Omental fat pad (tissue), 3 donors: ENCODE measurements at regions not wholly inside any gene's neighbourhood (a gene's known extent, or its start where the extent isn't known, plus 50 kb on each side); places are given as distances from the start of the nearest gene placed in this dataset.
"Not testable (repeated sequence)": the region's sequence is repeated elsewhere in the genome, so short reads cannot be mapped to it uniquely, and the experiment has no call there.

Experiments used
- ATAC-seq: fragments of 150-250 bp; one replicate; pipeline ENCODE4 v1.9.1; 2016; ENCODE audit warnings: mild to moderate bottlenecking, moderate library complexity; ENCODE audit not compliant: low FRiP score
- DNase-seq: peaks from one replicate; pipeline ENCODE4 v3.0.0-alpha.2; 2019; ENCODE audit warnings: low spot score
- TF ChIP-seq, protein P1 (sequence below), 3 donors: fragments of 450-650 bp; IDR thresholded peaks; one replicate each; pipeline ENCODE4 v1.5.1; 2016 to 2017; ENCODE audit warnings: antibody characterized with exemption in 3 of 3, mild to moderate bottlenecking in 3 of 3, moderate library complexity in 2 of 3

DNA sequence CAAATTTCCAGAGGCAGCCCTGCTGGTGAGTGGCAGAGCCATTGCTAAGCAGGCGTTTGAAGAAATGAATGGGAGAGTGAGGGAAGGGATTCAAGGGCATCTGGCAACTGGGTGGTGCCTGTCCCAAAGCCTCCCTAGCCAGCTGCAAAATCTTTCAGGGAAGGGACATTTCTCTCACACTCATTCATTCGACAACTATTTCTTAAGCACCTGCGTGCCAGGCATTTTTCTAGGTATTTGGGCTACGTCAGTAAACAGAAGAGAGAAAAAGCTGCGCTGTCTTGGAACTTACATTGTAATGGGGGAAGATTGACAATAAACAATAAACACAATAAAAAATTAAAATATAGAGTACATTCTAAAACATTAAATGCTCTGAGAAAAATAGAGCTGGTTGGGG, 301.9 kb upstream of the USP24 start:
- no peak for DNase-seq
- no peak for ATAC-seq
- TF ChIP-seq, protein P1, sequence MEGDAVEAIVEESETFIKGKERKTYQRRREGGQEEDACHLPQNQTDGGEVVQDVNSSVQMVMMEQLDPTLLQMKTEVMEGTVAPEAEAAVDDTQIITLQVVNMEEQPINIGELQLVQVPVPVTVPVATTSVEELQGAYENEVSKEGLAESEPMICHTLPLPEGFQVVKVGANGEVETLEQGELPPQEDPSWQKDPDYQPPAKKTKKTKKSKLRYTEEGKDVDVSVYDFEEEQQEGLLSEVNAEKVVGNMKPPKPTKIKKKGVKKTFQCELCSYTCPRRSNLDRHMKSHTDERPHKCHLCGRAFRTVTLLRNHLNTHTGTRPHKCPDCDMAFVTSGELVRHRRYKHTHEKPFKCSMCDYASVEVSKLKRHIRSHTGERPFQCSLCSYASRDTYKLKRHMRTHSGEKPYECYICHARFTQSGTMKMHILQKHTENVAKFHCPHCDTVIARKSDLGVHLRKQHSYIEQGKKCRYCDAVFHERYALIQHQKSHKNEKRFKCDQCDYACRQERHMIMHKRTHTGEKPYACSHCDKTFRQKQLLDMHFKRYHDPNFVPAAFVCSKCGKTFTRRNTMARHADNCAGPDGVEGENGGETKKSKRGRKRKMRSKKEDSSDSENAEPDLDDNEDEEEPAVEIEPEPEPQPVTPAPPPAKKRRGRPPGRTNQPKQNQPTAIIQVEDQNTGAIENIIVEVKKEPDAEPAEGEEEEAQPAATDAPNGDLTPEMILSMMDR (IDR thresholded peaks at IDR 0.05) = no peak

DNA sequence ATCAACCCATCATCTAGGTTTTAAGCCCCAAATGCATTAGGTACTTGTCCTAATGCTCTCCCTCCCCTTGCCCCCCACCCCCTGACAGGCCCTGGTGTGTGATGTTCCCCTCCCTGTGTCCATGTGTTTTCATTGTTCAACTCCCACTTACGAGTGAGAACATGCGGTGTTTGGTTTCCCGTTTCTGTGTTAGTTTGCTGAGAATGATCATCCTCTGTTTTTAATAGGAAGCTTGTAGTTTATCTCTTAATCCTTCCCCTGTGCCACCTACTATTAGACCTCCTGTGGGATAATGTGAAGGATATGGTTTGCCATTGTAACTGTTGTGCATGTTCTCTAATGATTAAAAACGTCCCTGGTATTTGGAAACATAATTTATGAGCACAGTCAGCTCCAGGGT, 299.4 kb upstream of the USP24 start:
- ATAC-seq, DNase-seq: not testable (repeated sequence)

DNA sequence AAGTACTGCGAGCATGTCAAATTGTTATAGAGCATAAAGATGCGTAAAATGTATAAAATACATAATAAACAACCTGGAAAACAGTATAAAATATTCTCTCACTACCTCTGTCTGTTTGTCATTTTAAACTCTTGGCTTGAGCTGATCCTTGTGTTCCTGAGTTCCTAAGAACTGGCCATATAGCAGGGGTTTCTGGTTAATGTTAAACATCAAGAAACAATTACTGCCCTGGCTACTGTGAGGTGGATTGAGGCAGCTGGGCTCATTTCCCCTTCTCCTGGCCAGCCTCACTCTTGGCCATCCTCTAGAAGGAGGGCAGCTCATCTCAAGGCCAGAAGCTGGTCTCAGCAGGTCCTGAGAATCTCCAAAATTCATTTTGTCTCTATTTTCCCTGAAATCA, 297.3 kb upstream of the USP24 start:
- ATAC-seq (no peak), DNase-seq (no peak)
- TF ChIP-seq, protein P1 (IDR thresholded peaks at IDR 0.05) = no peak

DNA sequence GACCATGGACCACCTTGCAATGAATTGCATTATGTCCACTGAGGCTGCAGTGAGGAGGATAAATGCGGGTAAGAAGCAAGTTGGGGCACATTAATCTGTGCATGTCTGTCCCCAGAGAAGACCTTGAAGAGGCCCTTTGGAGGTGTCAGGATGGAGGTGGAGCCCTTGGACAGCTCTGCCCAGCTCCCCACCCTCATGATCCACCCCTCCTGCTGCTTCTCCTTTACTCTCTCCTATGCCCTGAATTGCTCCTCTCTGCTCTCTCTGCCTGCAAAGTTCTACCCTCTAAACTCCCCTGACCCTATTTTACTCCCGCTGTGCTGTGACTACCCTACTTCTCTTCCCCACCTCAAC, 292.4 kb upstream of the USP24 start:
- TF ChIP-seq, protein P1 (IDR thresholded peaks at IDR 0.05) = no peak
- DNase-seq = no peak
- ATAC-seq = no peak

DNA sequence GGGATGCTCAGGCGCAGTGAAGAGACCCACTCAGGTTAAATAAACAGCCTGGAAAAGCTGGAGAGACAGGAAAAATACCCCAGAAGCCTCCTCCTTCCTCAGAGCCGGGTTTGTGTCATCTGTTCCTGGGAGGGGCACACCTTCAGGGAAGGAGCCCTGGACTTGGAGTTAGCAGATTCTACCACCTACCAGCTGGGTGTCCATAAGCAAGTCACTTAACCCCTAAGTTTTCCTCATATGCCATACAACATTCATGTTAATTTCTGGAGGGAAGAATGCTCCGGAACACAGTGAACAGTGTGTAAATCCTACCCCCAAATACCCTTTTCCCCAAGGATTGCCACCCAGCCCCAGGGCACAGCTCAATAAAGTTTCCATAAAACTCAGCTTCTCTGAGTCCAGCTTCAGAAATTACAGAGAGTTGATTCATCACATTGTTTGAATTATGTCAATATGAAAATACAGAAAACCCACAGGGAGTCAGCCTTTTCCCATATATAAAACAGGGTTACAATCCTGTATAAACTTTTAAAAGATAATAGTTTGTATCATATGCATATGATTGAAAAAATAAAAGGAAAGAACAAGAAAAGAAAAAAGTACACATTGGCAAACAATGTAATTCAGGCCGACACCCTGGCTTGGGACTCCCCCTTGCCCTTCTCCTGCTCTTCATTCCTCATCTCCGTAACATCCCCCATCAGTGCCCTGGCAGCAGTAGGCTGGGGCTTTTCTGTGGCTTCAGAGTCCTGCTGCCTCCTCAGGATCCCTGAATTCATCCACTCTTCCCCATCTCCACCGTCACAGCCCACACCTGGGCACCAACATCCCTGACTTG, 291.8 kb upstream of the USP24 start:
- no peak for DNase-seq
- TF ChIP-seq, protein P1 (IDR thresholded peaks at IDR 0.05) = no peak
- no peak for ATAC-seq

DNA sequence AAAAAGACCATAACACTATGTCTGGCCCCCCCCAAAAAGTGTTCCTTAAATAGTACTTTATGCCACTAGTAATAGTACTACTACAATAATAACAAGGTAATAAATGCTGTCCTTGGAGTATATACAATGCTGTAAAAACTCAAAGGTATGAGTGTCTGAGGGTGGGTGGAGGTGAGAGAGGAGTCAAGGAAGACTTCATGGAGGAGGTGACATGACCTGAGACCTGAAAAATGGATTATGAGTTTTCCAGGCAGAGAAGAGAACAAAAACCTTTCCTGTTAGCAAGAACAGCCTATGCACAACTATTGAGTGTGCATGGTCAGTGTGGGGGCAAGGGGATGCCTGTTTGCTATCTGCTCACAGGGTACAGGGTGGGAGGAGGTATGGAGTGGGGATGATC, 290.2 kb upstream of the USP24 start:
- ATAC-seq (no peak), DNase-seq (no peak)
- TF ChIP-seq, protein P1 (IDR thresholded peaks at IDR 0.05) = no peak

DNA sequence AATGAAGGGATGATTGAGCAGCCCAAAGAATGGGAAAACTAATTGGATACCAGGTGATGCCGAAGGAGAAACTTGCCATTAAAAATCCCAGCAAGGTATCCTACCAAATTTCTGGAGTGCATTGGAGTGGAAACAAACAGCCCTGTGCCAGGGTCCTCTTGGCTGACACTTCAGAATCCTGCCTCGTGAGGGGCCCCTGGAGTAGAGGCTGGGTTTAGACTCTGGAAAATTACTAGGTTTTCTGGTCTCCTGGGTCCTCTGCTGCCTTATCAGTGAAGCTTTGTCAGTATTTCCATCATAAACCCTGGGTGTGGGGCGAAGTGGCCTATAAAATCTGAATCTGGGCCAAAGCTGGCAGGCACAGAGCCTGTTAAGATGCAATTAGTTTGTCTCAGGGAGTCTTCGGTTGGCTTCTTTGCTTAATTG, 289.2 kb upstream of the USP24 start:
- ATAC-seq (no peak), DNase-seq (no peak)
- TF ChIP-seq, protein P1 (IDR thresholded peaks at IDR 0.05) = no peak
